Body of pancreas (tissue), 4 donors: ENCODE measurements at regions not wholly inside any gene's neighbourhood (a gene's known extent, or its start where the extent isn't known, plus 50 kb on each side); places are given as distances from the start of the nearest gene placed in this dataset.
"Not testable (repeated sequence)": the region's sequence is repeated elsewhere in the genome, so short reads cannot be mapped to it uniquely, and the experiment has no call there.

Source experiments
- POLR2A ChIP-seq, 3 donors: fragments of 450-650 bp; IDR thresholded peaks; one replicate each; pipeline ENCODE4 v1.6.1; 2016; ENCODE audit warnings: antibody characterized with exemption in 3 of 3, mild to moderate bottlenecking in 2 of 3
- TF ChIP-seq, protein P1 (sequence below), 7 experiments: fragments of 450-650 bp in 4 of 7; fragments of 200-600 bp in 3 of 7; sonication (generic) in 3 of 7; IDR thresholded peaks; one replicate each; pipeline ENCODE4 v1.5.1; 2016 to 2019; ENCODE audit warnings: antibody characterized with exemption in 7 of 7

DNA sequence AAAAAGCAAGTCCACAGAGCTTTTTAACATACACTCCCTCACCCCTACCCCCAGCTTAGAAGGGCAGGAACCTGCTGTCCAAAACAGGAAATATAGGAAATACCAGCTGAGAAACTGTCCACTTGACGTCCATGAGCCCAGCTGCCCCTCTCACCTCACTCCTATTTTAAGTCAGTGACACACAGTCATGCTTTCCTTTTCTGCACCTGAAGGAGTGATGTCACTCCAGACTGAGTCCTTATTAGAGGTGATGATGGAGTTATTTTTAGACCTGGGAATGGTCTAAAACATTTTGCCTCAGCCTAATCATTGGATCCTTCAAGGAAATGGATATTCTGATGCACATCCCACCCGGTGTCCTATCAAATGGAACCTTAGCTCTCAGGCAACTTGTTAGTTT is 217.8 kb downstream of the BCL2L11 start:
- TF ChIP-seq, protein P1, sequence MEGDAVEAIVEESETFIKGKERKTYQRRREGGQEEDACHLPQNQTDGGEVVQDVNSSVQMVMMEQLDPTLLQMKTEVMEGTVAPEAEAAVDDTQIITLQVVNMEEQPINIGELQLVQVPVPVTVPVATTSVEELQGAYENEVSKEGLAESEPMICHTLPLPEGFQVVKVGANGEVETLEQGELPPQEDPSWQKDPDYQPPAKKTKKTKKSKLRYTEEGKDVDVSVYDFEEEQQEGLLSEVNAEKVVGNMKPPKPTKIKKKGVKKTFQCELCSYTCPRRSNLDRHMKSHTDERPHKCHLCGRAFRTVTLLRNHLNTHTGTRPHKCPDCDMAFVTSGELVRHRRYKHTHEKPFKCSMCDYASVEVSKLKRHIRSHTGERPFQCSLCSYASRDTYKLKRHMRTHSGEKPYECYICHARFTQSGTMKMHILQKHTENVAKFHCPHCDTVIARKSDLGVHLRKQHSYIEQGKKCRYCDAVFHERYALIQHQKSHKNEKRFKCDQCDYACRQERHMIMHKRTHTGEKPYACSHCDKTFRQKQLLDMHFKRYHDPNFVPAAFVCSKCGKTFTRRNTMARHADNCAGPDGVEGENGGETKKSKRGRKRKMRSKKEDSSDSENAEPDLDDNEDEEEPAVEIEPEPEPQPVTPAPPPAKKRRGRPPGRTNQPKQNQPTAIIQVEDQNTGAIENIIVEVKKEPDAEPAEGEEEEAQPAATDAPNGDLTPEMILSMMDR (IDR thresholded peaks at IDR 0.05) = not testable (repeated sequence)
- TF ChIP-seq POLR2A (IDR thresholded peaks at IDR 0.05) = not testable (repeated sequence)
